ENCODE measurements at regions not wholly inside any gene's neighbourhood (a gene's known extent, or its start where the extent isn't known, plus 50 kb on each side); places are given as distances from the start of the nearest gene placed in this dataset.

DNA sequence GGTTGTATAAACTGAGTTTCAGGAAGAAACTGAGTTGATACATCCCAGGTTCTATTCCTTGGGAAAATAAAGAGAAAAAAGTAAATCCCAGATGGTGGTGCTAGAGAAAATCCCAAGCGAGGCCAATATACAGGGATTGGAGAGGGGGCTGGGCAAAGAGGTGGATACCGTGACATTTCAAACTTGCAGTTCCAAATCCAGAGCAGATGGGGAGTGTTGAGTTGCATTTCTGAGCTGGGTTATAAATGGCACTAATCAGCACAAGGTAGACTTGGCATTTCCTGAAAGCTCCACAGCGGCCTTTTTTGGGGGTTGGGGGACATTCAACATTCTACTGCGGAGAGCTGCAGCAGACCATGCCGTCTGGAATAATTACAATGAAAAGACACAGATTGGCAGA is 224.4 kb downstream of the NXNL2 start:
- Histone ChIP-seq H3K4me1 (ENCODE audit: control insufficient read depth in 1 of 2, low read depth in 2 of 2) (peaks cover 0 to 13% of the 10 kb centered on the region in 2 donors), H3K36me3 (no peaks in the 10 kb centered on the region), H3K4me3 (no peak overlapping the region), H3K9me3 (no peaks in the 10 kb centered on the region), H3K27me3 (replicated peaks; ENCODE audit: insufficient read depth) (no peaks in the 10 kb centered on the region), H3K27ac (no peak overlapping the region)
- DNase-seq (ENCODE audit: low spot score) (no peak), ATAC-seq (ENCODE audit: insufficient number of reproducible peaks, low FRiP score, low read depth) (no peak)
- TF ChIP-seq, protein P1, sequence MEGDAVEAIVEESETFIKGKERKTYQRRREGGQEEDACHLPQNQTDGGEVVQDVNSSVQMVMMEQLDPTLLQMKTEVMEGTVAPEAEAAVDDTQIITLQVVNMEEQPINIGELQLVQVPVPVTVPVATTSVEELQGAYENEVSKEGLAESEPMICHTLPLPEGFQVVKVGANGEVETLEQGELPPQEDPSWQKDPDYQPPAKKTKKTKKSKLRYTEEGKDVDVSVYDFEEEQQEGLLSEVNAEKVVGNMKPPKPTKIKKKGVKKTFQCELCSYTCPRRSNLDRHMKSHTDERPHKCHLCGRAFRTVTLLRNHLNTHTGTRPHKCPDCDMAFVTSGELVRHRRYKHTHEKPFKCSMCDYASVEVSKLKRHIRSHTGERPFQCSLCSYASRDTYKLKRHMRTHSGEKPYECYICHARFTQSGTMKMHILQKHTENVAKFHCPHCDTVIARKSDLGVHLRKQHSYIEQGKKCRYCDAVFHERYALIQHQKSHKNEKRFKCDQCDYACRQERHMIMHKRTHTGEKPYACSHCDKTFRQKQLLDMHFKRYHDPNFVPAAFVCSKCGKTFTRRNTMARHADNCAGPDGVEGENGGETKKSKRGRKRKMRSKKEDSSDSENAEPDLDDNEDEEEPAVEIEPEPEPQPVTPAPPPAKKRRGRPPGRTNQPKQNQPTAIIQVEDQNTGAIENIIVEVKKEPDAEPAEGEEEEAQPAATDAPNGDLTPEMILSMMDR (IDR thresholded peaks at IDR 0.05), result no peak

DNA sequence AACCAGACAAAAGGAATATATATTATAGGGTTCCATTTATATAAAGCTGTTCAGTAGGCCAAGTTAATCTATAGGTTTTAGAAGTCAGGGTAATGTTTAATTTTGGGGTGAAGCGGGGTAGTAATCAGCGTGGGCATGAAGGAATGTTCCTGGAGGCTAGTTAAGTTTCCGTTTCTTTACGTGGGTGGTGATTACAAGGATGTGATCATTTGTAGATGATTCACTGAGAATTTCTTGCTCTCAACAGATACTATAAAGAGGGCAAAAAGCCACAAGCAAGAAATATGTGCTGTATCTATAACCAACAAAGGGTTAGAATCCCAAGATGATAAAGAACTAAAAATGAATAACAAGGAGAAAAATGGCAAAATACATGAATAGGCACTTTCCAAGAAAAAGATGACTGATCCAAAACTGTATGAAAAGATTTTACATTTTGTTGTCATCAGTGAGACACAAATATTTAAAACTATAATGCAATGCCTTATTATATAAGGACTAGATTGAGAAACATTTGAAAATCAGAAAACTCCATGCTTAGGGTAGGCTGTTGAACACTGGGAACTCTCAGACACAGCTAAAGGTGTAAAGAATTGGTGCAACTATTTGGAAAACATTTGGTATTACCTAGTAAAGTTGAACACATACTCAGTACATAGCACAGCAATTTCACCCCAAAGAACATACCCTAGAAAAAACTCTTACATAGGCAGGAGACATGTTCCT is 224.3 kb upstream of the S1PR3 start:
- DNase-seq (ENCODE audit: low spot score), result no peak
- TF ChIP-seq, protein P1 (IDR thresholded peaks at IDR 0.05), result no peak
- Histone ChIP-seq H3K9me3 (no peaks in the 10 kb centered on the region), H3K27me3 (replicated peaks; ENCODE audit: insufficient read depth) (no peaks in the 10 kb centered on the region), H3K36me3 (no peaks in the 10 kb centered on the region), H3K27ac (no peak overlapping the region), H3K4me1 (ENCODE audit: control insufficient read depth in 1 of 2, low read depth in 2 of 2) (peaks cover 0 to 3% of the 10 kb centered on the region in 2 donors), H3K4me3 (no peak overlapping the region)
- ATAC-seq (ENCODE audit: insufficient number of reproducible peaks, low FRiP score, low read depth), result no peak

DNA sequence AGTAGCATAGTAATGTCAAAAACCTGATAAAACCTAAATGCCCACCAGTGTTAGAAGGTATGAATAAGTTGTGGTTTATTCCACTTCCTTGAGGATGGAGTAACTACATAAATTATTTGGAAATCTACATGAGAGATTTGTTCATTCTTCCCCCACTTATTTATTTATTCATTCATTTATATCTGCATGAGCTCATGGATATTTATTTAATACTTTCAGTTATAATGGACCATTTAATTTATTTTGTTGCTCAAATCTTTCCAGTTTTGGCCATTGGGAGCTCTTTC is 223.8 kb upstream of the S1PR3 start:
- ATAC-seq (ENCODE audit: insufficient number of reproducible peaks, low FRiP score, low read depth), result no peak
- DNase-seq (ENCODE audit: low spot score), result no peak
- peaks cover 0 to 3% of the 10 kb centered on the region in 2 donors for H3K4me1 ChIP-seq (ENCODE audit: control insufficient read depth in 1 of 2, low read depth in 2 of 2)
- H3K36me3 ChIP-seq, result no peaks in the 10 kb centered on the region
- no peak overlapping the region for H3K27ac ChIP-seq
- no peaks in the 10 kb centered on the region for H3K27me3 ChIP-seq (replicated peaks; ENCODE audit: insufficient read depth)
- H3K4me3 ChIP-seq, result no peak overlapping the region
- H3K9me3 ChIP-seq, result no peaks in the 10 kb centered on the region
- TF ChIP-seq, protein P1 (IDR thresholded peaks at IDR 0.05), result no peak

DNA sequence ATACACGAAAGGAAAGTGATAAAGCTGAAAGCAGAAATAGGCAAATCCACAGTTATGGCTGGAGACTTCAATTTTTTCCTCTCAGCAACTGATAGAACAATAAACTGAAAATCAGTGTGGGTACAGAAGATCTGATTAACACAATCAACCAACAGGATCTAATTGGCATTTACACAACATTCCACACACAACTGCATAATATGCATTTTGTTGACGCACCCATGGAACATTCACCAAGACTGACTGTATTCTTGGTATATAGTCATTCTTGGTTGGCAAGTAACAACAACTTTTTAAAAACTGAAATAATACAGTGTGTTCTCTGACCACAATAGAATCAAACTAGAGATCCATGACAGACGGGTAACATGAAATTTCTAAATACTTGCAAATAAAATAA is 218.7 kb upstream of the S1PR3 start:
- Histone ChIP-seq H3K27ac (no peak overlapping the region), H3K36me3 (no peaks in the 10 kb centered on the region), H3K9me3 (no peaks in the 10 kb centered on the region), H3K27me3 (replicated peaks; ENCODE audit: insufficient read depth) (no peaks in the 10 kb centered on the region), H3K4me1 (ENCODE audit: control insufficient read depth in 1 of 2, low read depth in 2 of 2) (peaks cover 26 to 43% of the 10 kb centered on the region in 2 donors), H3K4me3 (no peak overlapping the region)
- DNase-seq (ENCODE audit: low spot score), result no peak
- TF ChIP-seq, protein P1 (IDR thresholded peaks at IDR 0.05), result no peak
- no peak for ATAC-seq (ENCODE audit: insufficient number of reproducible peaks, low FRiP score, low read depth)

DNA sequence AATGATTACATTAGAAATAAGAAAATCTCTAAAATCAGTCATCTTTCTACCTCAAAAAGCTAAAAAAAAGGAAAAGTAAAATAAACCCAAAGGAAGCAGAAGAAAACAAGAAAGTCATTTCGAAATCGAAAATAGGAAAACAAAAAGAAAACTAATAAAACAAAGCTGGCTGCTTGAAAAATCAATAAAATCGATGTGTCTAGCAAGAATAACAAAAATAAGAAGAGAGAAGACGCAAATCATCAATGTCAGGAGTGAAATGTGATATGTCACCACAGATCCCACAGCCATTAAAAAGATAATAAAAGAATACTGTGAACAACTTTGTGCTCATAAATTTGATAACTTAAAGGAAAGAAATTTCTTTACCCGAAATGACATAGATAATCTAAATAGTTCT is 218.1 kb upstream of the S1PR3 start:
- no peaks in the 10 kb centered on the region for H3K36me3 ChIP-seq
- no peak overlapping the region for H3K4me3 ChIP-seq
- DNase-seq (ENCODE audit: low spot score) (no peak), ATAC-seq (ENCODE audit: insufficient number of reproducible peaks, low FRiP score, low read depth) (no peak)
- H3K9me3 ChIP-seq, result no peaks in the 10 kb centered on the region
- no peak overlapping the region for H3K27ac ChIP-seq
- TF ChIP-seq, protein P1 (IDR thresholded peaks at IDR 0.05), result no peak
- peaks cover 31 to 49% of the 10 kb centered on the region in 2 donors for H3K4me1 ChIP-seq (ENCODE audit: control insufficient read depth in 1 of 2, low read depth in 2 of 2)
- H3K27me3 ChIP-seq (replicated peaks; ENCODE audit: insufficient read depth), result no peaks in the 10 kb centered on the region

All from thoracic aorta (tissue), 2 donors.